GM12891 (cell line): ENCODE measurements at regions not wholly inside any gene's neighbourhood (a gene's known extent, or its start where the extent isn't known, plus 50 kb on each side); places are given as distances from the start of the nearest gene placed in this dataset.

Source experiments
- DNase-seq: peaks from one replicate; pipeline ENCODE4 v3.0.0; 2011; ENCODE audit warnings: low spot score; ENCODE audit not compliant: insufficient read length
- FAIRE-seq: peaks from 2 replicates; lab custom pipeline; 2011; peaks lifted over from hg19 to GRCh38; lab: Jason Lieb, UNC
- PAX5 ChIP-seq: IDR thresholded peaks from 2 replicates; pipeline ENCODE4 v1.6.1; 2011; ENCODE audit warnings: low read length, moderate library complexity, mild to moderate bottlenecking; ENCODE audit not compliant: insufficient read depth, severe bottlenecking
- POLR2A ChIP-seq: IDR thresholded peaks from 2 replicates; pipeline ENCODE4 v1.6.1; 2011; ENCODE audit warnings: low read depth, low read length, control low read depth
- POLR2AphosphoS5 ChIP-seq: IDR thresholded peaks from 2 replicates; pipeline ENCODE4 v1.6.1; 2011; ENCODE audit warnings: low read depth, low read length, control low read depth
- POU2F2 ChIP-seq: IDR thresholded peaks from 2 replicates; pipeline ENCODE4 v1.6.1; 2011; ENCODE audit warnings: low read depth, mild to moderate bottlenecking, control low read depth, low read length, moderate library complexity
- SPI1 ChIP-seq: IDR thresholded peaks from 2 replicates; pipeline ENCODE4 v1.6.1; 2011; ENCODE audit warnings: low read depth, low read length, control low read depth
- TAF1 ChIP-seq: IDR thresholded peaks from 2 replicates; pipeline ENCODE4 v1.6.1; 2011; ENCODE audit warnings: low read depth, low read length, control low read depth

GRCh38 chr21:35111321-35111930 lies 62.3 kb upstream of the RUNX1 start:
- no peak for TF ChIP-seq PAX5
- no peak for TF ChIP-seq POU2F2
- no peak for DNase-seq
- FAIRE-seq: no peak

- TF ChIP-seq POU2F2 (no peak), PAX5 (no peak), SPI1 (no peak), TAF1 (no peak), POLR2A (no peak), POLR2AphosphoS5 (no peak)
- DNase-seq: no peak
- no peak for FAIRE-seq
These were observed 59.8 kb upstream of the RUNX1 start for GRCh38 chr21:35108887-35109286.

GRCh38 chr21:35107520-35107919 lies 58.4 kb upstream of the RUNX1 start:
- TF ChIP-seq POLR2AphosphoS5 (no peak), SPI1 (no peak)
- DNase-seq: no peak
- no peak for FAIRE-seq

GRCh38 chr21:35106246-35106835 lies 57.2 kb upstream of the RUNX1 start:
- no peak for TF ChIP-seq PAX5
- TF ChIP-seq POU2F2: no peak
- no peak for TF ChIP-seq TAF1
- no peak for TF ChIP-seq POLR2AphosphoS5
- no peak for TF ChIP-seq POLR2A
- TF ChIP-seq SPI1: no peak
- FAIRE-seq: no peak
- DNase-seq: no peak

- FAIRE-seq: peak; percentile 23
- DNase-seq: peak; percentile 37
These were observed 53.6 kb upstream of the RUNX1 start for GRCh38 chr21:35102488-35103371.

GRCh38 chr21:35100349-35100811 lies 51.3 kb upstream of the RUNX1 start:
- TF ChIP-seq PAX5 (no peak), POU2F2 (no peak), POLR2AphosphoS5 (no peak), POLR2A (no peak), SPI1 (no peak)
- FAIRE-seq: no peak
- no peak for DNase-seq

More at GRCh38 chr21:35102488-35103371, 53.6 kb upstream of the RUNX1 start:
- TF ChIP-seq SPI1 (peak; percentile 72), POU2F2 (no peak)

- no peak for FAIRE-seq
These were observed 50.2 kb upstream of the RUNX1 start for GRCh38 chr21:35099310-35099709.

More at GRCh38 chr21:35099310-35099709, 50.2 kb upstream of the RUNX1 start:
- no peak for DNase-seq
- no peak for TF ChIP-seq SPI1
- no peak for TF ChIP-seq POLR2A
- TF ChIP-seq TAF1: no peak
- no peak for TF ChIP-seq POLR2AphosphoS5
- TF ChIP-seq POU2F2: no peak
- no peak for TF ChIP-seq PAX5
